PC-3 (cell line): ENCODE measurements at regions not wholly inside any gene's neighbourhood (a gene's known extent, or its start where the extent isn't known, plus 50 kb on each side); places are given as distances from the start of the nearest gene placed in this dataset.

Experiments
- ATAC-seq: fragments of 200-7000 bp; cut with Tn5 transposase; 2 replicates; pipeline ENCODE4 v1.9.1; 2020; ENCODE audit warnings: mild to moderate bottlenecking, moderate library complexity
- BruUV-seq: library from RNA; stranded (reverse); fragments of 400-500 nt; replicated peaks from 2 replicates; lab custom pipeline; 2021; lab: Mats Ljungman, UMichigan
- CTCF ChIA-PET: fragments of 300-600 bp; sonication (Branson Sonifier 250); formaldehyde crosslinking; loops from one replicate; lab custom pipeline; 2022; ENCODE audit warnings: antibody characterized with exemption; lab: Charles Lee
- POLR2A ChIA-PET: fragments of 300-600 bp; sonication (Branson Sonifier 250); formaldehyde crosslinking; loops from one replicate; lab custom pipeline; 2022; ENCODE audit warnings: antibody characterized with exemption; ENCODE audit not compliant: unreplicated experiment; lab: Charles Lee
- DNase-seq: peaks from one replicate; pipeline ENCODE4 v3.0.0-alpha.2; 2015
- H2AFZ ChIP-seq: fragments of 300-600 bp; sonication (generic); 2 replicates; pipeline ENCODE4 v1.6.0; 2016; ENCODE audit warnings: antibody characterized with exemption, low read length
- H3F3A ChIP-seq: fragments of 300-600 bp; sonication (generic); one replicate; pipeline ENCODE4 v1.6.0; 2017; ENCODE audit warnings: antibody characterized with exemption, low read length, control low read depth, mild to moderate bottlenecking; ENCODE audit not compliant: unreplicated experiment
- H3K27ac ChIP-seq: fragments of 300-600 bp; sonication (generic); 2 replicates; pipeline ENCODE4 v1.5.1; 2016; ENCODE audit warnings: mild to moderate bottlenecking, low read length
- H3K27me3 ChIP-seq: fragments of 300-600 bp; sonication (generic); 2 replicates; pipeline ENCODE4 v1.6.1; 2016; ENCODE audit warnings: low read length, mixed read lengths
- H3K36me3 ChIP-seq: fragments of 300-600 bp; sonication (generic); 2 replicates; pipeline ENCODE4 v1.6.1; 2016; ENCODE audit warnings: low read depth, mixed run types, low read length, mixed read lengths
- H3K4me1 ChIP-seq: fragments of 300-600 bp; sonication (generic); 2 replicates; pipeline ENCODE4 v1.5.1; 2016; ENCODE audit warnings: low read length; ENCODE audit not compliant: insufficient read depth
- H3K4me2 ChIP-seq: fragments of 300-600 bp; sonication (generic); 2 replicates; pipeline ENCODE4 v1.6.0; 2016; ENCODE audit warnings: low read length
- H3K4me3 ChIP-seq: fragments of 300-600 bp; sonication (generic); 2 replicates; pipeline ENCODE4 v1.5.1; 2016; ENCODE audit warnings: mild to moderate bottlenecking, low read length, mixed read lengths
- H3K79me2 ChIP-seq: fragments of 300-600 bp; sonication (generic); 2 replicates; pipeline ENCODE4 v1.6.1; 2017; ENCODE audit warnings: low read length, mixed read lengths
- H3K9ac ChIP-seq: fragments of 300-600 bp; sonication (generic); 2 replicates; pipeline ENCODE4 v1.6.0; 2016; ENCODE audit warnings: mild to moderate bottlenecking, low read length
- H3K9me2 ChIP-seq: fragments of 300-600 bp; sonication (generic); replicated peaks from 2 replicates; pipeline ENCODE4 v1.6.1; 2016; ENCODE audit warnings: mixed run types, low read length, mixed read lengths
- H3K9me3 ChIP-seq: fragments of 300-600 bp; sonication (generic); 2 replicates; pipeline ENCODE4 v1.6.1; 2016; ENCODE audit warnings: low read length, mixed read lengths
- H4K20me1 ChIP-seq: fragments of 300-600 bp; sonication (generic); 2 replicates; pipeline ENCODE4 v1.6.1; 2016; ENCODE audit warnings: low read length, mixed read lengths
- CTCF ChIP-seq: fragments of 300-600 bp; sonication (generic); conservative IDR thresholded peaks from 2 replicates; pipeline ENCODE4 v1.5.1; 2017; ENCODE audit warnings: antibody characterized with exemption, low read depth, mild to moderate bottlenecking, low read length
- EZH2 ChIP-seq: fragments of 300-600 bp; sonication (generic); IDR thresholded peaks from one replicate; pipeline ENCODE4 v1.6.1; 2017; ENCODE audit warnings: antibody characterized with exemption, mild to moderate bottlenecking, low read length; ENCODE audit not compliant: unreplicated experiment
- EZH2phosphoT487 ChIP-seq: fragments of 300-600 bp; sonication (generic); IDR thresholded peaks from 2 replicates; pipeline ENCODE4 v1.6.1; 2018; ENCODE audit warnings: mild to moderate bottlenecking, antibody characterized with exemption, low read length, borderline replicate concordance
- intact Hi-C: fragments of 100-400 bp; cut with micrococcal nuclease; formaldehyde crosslinking; loops from 2 replicates; pipeline ENCODE4 v1.9.0; 2023

DNA sequence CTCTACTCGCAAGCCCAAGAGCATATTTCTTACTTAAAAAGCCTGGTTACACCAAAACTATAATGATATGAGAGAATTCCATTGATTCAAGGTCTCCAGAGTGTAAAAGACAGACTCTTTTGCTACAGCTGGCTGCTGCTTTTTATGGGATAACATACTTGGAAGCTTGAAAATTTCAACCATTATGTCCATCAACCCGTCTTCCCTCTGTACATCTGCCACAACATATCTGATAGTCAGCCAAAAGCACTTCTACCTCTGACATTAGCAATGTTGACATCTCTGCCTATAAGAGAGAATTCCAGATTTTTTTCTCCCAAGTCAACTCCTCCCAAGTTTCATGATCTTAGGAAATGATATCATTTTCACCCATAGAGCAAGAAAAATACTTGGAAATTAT is 54.4 kb upstream of the IQCM start:
- POLR2A ChIA-PET: no interaction called here
- TF ChIP-seq EZH2: no peak
- TF ChIP-seq CTCF: no peak
- no peak for TF ChIP-seq EZH2phosphoT487
- no peak overlapping the region for H3K4me2 ChIP-seq
- H3K9me2 ChIP-seq: no peaks in the 10 kb centered on the region
- H3K79me2 ChIP-seq: no peaks in the 10 kb centered on the region
- H3K9me3 ChIP-seq: no peaks in the 10 kb centered on the region
- DNase-seq (no peak), ATAC-seq (no peak)
- H3K27me3 ChIP-seq: no peaks in the 10 kb centered on the region
- no peak overlapping the region for H3K9ac ChIP-seq
- no peak overlapping the region for H3K27ac ChIP-seq
- CTCF ChIA-PET: no interaction called here
- no peaks in the 10 kb centered on the region for H3K4me1 ChIP-seq
- H3K36me3 ChIP-seq: no peaks in the 10 kb centered on the region
- H2AFZ ChIP-seq: no peak overlapping the region
- no peaks in the 10 kb centered on the region for H4K20me1 ChIP-seq
- intact Hi-C loops: no loop called here
- no TSS peak for BruUV-seq
- H3F3A ChIP-seq: no peaks in the 10 kb centered on the region
- H3K4me3 ChIP-seq: no peak overlapping the region

DNA sequence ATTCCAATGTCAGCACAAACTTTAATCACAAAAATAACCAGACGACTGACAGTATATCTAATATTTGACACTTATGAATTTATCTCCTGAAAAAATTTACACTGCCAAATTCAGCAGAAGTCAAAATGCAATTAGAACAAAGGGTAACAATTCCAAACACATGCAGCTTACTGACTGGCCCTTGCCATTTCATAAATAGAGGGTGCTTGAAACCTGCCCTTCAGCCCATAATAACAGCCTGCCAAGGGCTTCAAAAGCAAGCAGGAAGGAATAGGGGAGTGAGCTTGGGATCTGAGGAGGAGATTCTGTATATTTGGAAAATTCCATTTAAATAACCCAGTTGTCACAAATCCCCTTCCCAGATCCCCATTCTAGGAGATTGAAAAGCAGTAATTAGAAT is 66.1 kb upstream of the IQCM start:
- H3K4me1 ChIP-seq: no peaks in the 10 kb centered on the region
- no peaks in the 10 kb centered on the region for H3K27me3 ChIP-seq
- H2AFZ ChIP-seq: no peak overlapping the region
- no peak overlapping the region for H3K4me3 ChIP-seq
- intact Hi-C loops: no loop called here
- H3K4me2 ChIP-seq: no peak overlapping the region
- ChIA-PET POLR2A (no interaction called here), CTCF (no interaction called here)
- no peaks in the 10 kb centered on the region for H3K36me3 ChIP-seq
- H3K79me2 ChIP-seq: no peaks in the 10 kb centered on the region
- no peaks in the 10 kb centered on the region for H3K9me3 ChIP-seq
- H3F3A ChIP-seq: no peaks in the 10 kb centered on the region
- no peak for TF ChIP-seq EZH2
- no peak for TF ChIP-seq EZH2phosphoT487
- TF ChIP-seq CTCF: no peak
- H4K20me1 ChIP-seq: no peaks in the 10 kb centered on the region
- DNase-seq: no peak
- ATAC-seq: no peak
- no TSS peak for BruUV-seq
- H3K9ac ChIP-seq: no peak overlapping the region
- H3K27ac ChIP-seq: no peak overlapping the region
- H3K9me2 ChIP-seq: no peaks in the 10 kb centered on the region

DNA sequence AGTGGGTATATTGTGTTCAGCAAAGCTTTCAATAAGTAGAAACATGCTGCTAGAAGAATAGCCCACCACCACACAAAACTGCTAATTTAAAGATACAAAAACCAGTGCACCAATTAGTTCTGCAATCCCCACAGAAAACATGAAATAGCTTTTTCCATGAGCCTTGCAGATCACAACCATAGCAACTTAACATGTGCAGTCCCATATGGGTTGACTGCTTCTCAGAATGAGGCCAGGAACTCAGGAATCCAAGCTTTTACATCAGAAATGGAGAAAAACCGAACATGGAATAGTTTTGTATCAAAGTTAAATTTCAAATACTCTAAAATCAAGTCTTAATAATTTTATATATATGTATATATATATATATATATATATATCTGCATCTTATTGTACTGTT is 66.6 kb upstream of the IQCM start:
- H3K9ac ChIP-seq: no peak overlapping the region
- ChIA-PET POLR2A (no interaction called here), CTCF (no interaction called here)
- ATAC-seq: no peak
- no peak for TF ChIP-seq CTCF
- TF ChIP-seq EZH2phosphoT487: no peak
- TF ChIP-seq EZH2: no peak
- H3K27me3 ChIP-seq: no peaks in the 10 kb centered on the region
- no peaks in the 10 kb centered on the region for H3K9me2 ChIP-seq
- H3F3A ChIP-seq: no peaks in the 10 kb centered on the region
- H3K9me3 ChIP-seq: no peaks in the 10 kb centered on the region
- intact Hi-C loops: no loop called here
- no peaks in the 10 kb centered on the region for H3K79me2 ChIP-seq
- no peaks in the 10 kb centered on the region for H3K4me1 ChIP-seq
- no peak overlapping the region for H3K4me3 ChIP-seq
- no peak overlapping the region for H2AFZ ChIP-seq
- H3K4me2 ChIP-seq: no peak overlapping the region
- no peak for DNase-seq
- no peaks in the 10 kb centered on the region for H3K36me3 ChIP-seq
- no peaks in the 10 kb centered on the region for H4K20me1 ChIP-seq
- BruUV-seq: no TSS peak
- no peak overlapping the region for H3K27ac ChIP-seq
